ENCODE measurements at regions not wholly inside any gene's neighbourhood (a gene's known extent, or its start where the extent isn't known, plus 50 kb on each side); places are given as distances from the start of the nearest gene placed in this dataset.

DNA sequence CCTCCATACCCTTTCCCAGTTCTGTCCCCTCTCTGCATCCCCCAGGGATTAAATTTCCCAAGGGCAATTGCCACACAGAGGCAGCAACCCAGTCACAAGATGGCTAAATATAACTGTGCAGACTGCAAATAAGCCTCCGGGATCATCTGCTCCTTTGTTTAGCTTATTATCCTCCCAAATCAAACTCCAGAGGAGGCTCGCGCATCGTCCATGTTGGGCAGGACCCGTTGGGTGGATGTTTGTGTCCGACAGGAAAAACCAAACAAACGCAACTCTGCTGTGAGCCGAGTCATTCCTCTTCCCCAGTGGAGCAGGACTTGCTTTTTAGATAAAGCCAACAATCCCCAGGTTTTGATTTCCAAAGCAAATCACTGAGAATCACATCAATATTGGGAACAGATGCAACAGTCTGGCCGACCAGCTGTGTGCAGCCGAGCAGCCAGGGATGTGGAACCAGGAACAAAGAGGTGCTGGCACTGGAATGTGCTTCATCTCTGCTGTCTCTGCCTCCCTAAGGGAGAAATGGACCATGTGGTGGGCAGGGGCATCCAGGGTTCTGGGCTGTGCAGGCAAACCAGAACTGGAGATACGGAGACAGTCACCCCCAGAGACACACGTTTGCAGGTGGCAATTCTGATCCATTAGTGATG, 89.8 kb downstream of the PTTG1 start:
- DNase-seq (ENCODE audit: low read depth), result no peak

Data from activated T-cell treated with anti-CD3 and anti-CD28 coated beads for 24 hours (primary cell).